ENCODE measurements at regions not wholly inside any gene's neighbourhood (a gene's known extent, or its start where the extent isn't known, plus 50 kb on each side); places are given as distances from the start of the nearest gene placed in this dataset.

- Mint-ChIP-seq H3K27ac (no peak overlapping the region), H3K27me3 (no peaks in the 10 kb centered on the region), H3K9me3 (ENCODE audit: low read depth) (no peaks in the 10 kb centered on the region), H3K4me3 (ENCODE audit: low read depth) (no peak overlapping the region), H3K4me1 (ENCODE audit: low read depth) (peaks cover 3% of the 10 kb centered on the region), H3K36me3 (ENCODE audit: insufficient read depth) (no peaks in the 10 kb centered on the region)
- DNase-seq (ENCODE audit: low spot score, unreplicated experiment): no peak
- no peak for TF ChIP-seq CTCF (IDR thresholded peaks at IDR 0.05; ENCODE audit: unreplicated experiment)
Observed at GRCh38 chr6:26294302-26294701, 70.7 kb upstream of the BTN3A2 start.

- Mint-ChIP-seq H3K27ac (no peak overlapping the region), H3K9me3 (ENCODE audit: low read depth) (no peaks in the 10 kb centered on the region), H3K4me3 (ENCODE audit: low read depth) (no peak overlapping the region), H3K36me3 (ENCODE audit: insufficient read depth) (no peaks in the 10 kb centered on the region), H3K4me1 (ENCODE audit: low read depth) (peaks cover 3% of the 10 kb centered on the region), H3K27me3 (peaks cover 6% of the 10 kb centered on the region)
- no peak for DNase-seq (ENCODE audit: low spot score, unreplicated experiment)
- no peak for TF ChIP-seq CTCF (IDR thresholded peaks at IDR 0.05; ENCODE audit: unreplicated experiment)
Observed at GRCh38 chr6:26295691-26296555, 69.1 kb upstream of the BTN3A2 start.

GRCh38 chr6:26296556-26296856, 68.5 kb upstream of the BTN3A2 start:
- TF ChIP-seq CTCF (IDR thresholded peaks at IDR 0.05; ENCODE audit: unreplicated experiment): no peak
- DNase-seq (ENCODE audit: low spot score, unreplicated experiment): no peak
- Mint-ChIP-seq H3K27ac (no peak overlapping the region), H3K36me3 (ENCODE audit: insufficient read depth) (no peaks in the 10 kb centered on the region), H3K4me1 (ENCODE audit: low read depth) (peaks cover 3% of the 10 kb centered on the region), H3K27me3 (peaks cover 6% of the 10 kb centered on the region), H3K4me3 (ENCODE audit: low read depth) (no peak overlapping the region), H3K9me3 (ENCODE audit: low read depth) (no peaks in the 10 kb centered on the region)

GRCh38 chr6:26296857-26297648, 67.9 kb upstream of the BTN3A2 start:
- DNase-seq (ENCODE audit: low spot score, unreplicated experiment): no peak
- H3K4me3 Mint-ChIP-seq (ENCODE audit: low read depth): no peak overlapping the region
- H3K36me3 Mint-ChIP-seq (ENCODE audit: insufficient read depth): no peaks in the 10 kb centered on the region
- peaks cover 6% of the 10 kb centered on the region for H3K27me3 Mint-ChIP-seq
- H3K27ac Mint-ChIP-seq: no peak overlapping the region
- no peaks in the 10 kb centered on the region for H3K9me3 Mint-ChIP-seq (ENCODE audit: low read depth)
- TF ChIP-seq CTCF (IDR thresholded peaks at IDR 0.05; ENCODE audit: unreplicated experiment): no peak
- H3K4me1 Mint-ChIP-seq (ENCODE audit: low read depth): peaks cover 3% of the 10 kb centered on the region

- no peak for TF ChIP-seq CTCF (IDR thresholded peaks at IDR 0.05; ENCODE audit: unreplicated experiment)
- no peak overlapping the region for H3K27ac Mint-ChIP-seq
- no peak overlapping the region for H3K4me3 Mint-ChIP-seq (ENCODE audit: low read depth)
- no peak for DNase-seq (ENCODE audit: low spot score, unreplicated experiment)
- H3K27me3 Mint-ChIP-seq: peaks cover 6% of the 10 kb centered on the region
- no peaks in the 10 kb centered on the region for H3K36me3 Mint-ChIP-seq (ENCODE audit: insufficient read depth)
- peaks cover 2% of the 10 kb centered on the region for H3K4me1 Mint-ChIP-seq (ENCODE audit: low read depth)
- no peaks in the 10 kb centered on the region for H3K9me3 Mint-ChIP-seq (ENCODE audit: low read depth)
Observed at GRCh38 chr6:26299286-26300042, 65.5 kb upstream of the BTN3A2 start.

Data from progenitor cell of endocrine pancreas (in vitro differentiated cells).